ENCODE measurements at regions not wholly inside any gene's neighbourhood (a gene's known extent, or its start where the extent isn't known, plus 50 kb on each side); places are given as distances from the start of the nearest gene placed in this dataset.

DNA sequence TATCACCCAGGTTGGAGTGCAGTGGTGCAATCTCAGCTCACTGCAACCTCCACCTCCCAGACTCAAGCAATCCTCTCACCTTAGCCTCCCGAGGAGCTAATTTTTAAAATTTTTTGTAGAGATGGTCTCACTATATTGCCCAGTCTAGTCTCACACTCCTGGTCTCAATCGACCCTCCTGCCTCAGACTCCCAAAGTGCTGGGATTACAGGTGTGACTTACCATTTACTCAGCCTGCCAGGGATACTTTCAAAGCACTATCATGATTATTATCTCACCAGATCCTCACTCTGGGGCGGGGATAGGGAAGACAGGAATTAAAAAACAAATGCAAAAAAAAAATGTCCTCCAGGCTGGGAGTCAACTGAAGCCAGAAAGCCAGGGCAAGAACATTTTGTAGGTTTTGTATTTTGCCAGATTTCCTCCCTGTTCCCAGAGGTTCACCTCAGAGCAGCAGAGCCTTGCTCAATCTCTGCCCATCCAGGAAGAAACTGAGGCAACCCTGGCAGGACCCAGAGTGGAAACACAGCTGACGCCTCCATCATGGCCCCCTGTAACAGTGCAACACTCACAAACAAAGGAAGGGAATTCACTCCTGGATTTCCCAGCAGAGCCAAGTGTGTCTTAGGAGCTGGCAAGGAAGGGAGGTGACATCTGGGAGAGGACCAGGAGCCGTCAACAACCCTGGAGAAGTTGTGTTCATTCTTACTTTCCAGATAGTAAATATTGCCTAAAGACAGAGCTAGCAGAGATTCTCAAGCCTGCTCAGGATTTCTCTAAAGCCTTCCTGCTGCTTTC is 73.9 kb downstream of the IRF2BPL start:
- TF ChIP-seq POLR2AphosphoS5 (IDR thresholded peaks at IDR 0.05; ENCODE audit: low read depth, low read length) = no peak
- TF ChIP-seq, protein P1, sequence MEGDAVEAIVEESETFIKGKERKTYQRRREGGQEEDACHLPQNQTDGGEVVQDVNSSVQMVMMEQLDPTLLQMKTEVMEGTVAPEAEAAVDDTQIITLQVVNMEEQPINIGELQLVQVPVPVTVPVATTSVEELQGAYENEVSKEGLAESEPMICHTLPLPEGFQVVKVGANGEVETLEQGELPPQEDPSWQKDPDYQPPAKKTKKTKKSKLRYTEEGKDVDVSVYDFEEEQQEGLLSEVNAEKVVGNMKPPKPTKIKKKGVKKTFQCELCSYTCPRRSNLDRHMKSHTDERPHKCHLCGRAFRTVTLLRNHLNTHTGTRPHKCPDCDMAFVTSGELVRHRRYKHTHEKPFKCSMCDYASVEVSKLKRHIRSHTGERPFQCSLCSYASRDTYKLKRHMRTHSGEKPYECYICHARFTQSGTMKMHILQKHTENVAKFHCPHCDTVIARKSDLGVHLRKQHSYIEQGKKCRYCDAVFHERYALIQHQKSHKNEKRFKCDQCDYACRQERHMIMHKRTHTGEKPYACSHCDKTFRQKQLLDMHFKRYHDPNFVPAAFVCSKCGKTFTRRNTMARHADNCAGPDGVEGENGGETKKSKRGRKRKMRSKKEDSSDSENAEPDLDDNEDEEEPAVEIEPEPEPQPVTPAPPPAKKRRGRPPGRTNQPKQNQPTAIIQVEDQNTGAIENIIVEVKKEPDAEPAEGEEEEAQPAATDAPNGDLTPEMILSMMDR (IDR thresholded peaks at IDR 0.05) = no peak
- TF ChIP-seq NFIC (IDR thresholded peaks at IDR 0.05; ENCODE audit: borderline replicate concordance) = no peak
- TF ChIP-seq, protein P2, sequence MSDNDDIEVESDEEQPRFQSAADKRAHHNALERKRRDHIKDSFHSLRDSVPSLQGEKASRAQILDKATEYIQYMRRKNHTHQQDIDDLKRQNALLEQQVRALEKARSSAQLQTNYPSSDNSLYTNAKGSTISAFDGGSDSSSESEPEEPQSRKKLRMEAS (IDR thresholded peaks at IDR 0.05; ENCODE audit: low read depth) = no peak
- TF ChIP-seq, protein P3, sequence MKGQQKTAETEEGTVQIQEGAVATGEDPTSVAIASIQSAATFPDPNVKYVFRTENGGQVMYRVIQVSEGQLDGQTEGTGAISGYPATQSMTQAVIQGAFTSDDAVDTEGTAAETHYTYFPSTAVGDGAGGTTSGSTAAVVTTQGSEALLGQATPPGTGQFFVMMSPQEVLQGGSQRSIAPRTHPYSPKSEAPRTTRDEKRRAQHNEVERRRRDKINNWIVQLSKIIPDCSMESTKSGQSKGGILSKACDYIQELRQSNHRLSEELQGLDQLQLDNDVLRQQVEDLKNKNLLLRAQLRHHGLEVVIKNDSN (IDR thresholded peaks at IDR 0.05; ENCODE audit: borderline replicate concordance, low read depth) = no peak
- TF ChIP-seq, protein P4, sequence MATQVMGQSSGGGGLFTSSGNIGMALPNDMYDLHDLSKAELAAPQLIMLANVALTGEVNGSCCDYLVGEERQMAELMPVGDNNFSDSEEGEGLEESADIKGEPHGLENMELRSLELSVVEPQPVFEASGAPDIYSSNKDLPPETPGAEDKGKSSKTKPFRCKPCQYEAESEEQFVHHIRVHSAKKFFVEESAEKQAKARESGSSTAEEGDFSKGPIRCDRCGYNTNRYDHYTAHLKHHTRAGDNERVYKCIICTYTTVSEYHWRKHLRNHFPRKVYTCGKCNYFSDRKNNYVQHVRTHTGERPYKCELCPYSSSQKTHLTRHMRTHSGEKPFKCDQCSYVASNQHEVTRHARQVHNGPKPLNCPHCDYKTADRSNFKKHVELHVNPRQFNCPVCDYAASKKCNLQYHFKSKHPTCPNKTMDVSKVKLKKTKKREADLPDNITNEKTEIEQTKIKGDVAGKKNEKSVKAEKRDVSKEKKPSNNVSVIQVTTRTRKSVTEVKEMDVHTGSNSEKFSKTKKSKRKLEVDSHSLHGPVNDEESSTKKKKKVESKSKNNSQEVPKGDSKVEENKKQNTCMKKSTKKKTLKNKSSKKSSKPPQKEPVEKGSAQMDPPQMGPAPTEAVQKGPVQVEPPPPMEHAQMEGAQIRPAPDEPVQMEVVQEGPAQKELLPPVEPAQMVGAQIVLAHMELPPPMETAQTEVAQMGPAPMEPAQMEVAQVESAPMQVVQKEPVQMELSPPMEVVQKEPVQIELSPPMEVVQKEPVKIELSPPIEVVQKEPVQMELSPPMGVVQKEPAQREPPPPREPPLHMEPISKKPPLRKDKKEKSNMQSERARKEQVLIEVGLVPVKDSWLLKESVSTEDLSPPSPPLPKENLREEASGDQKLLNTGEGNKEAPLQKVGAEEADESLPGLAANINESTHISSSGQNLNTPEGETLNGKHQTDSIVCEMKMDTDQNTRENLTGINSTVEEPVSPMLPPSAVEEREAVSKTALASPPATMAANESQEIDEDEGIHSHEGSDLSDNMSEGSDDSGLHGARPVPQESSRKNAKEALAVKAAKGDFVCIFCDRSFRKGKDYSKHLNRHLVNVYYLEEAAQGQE (IDR thresholded peaks at IDR 0.05; ENCODE audit: low read depth, low read length) = no peak
- TF ChIP-seq, protein P5, sequence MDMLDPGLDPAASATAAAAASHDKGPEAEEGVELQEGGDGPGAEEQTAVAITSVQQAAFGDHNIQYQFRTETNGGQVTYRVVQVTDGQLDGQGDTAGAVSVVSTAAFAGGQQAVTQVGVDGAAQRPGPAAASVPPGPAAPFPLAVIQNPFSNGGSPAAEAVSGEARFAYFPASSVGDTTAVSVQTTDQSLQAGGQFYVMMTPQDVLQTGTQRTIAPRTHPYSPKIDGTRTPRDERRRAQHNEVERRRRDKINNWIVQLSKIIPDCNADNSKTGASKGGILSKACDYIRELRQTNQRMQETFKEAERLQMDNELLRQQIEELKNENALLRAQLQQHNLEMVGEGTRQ (IDR thresholded peaks at IDR 0.05; ENCODE audit: borderline replicate concordance, low read depth, low read length) = no peak
- no peak for TF ChIP-seq SIN3A (IDR thresholded peaks at IDR 0.05; ENCODE audit: borderline replicate concordance, low read depth, low read length)
- TF ChIP-seq SMC3 (IDR thresholded peaks at IDR 0.05; ENCODE audit: low read depth, low read length) = no peak
- TF ChIP-seq FOXM1 (IDR thresholded peaks at IDR 0.05; ENCODE audit: low read depth) = no peak
- TF ChIP-seq TAF1 (IDR thresholded peaks at IDR 0.05; ENCODE audit: borderline replicate concordance, low read depth, low read length) = no peak
- TF ChIP-seq MXI1 (IDR thresholded peaks at IDR 0.05; ENCODE audit: low read depth, low read length) = no peak
